NCI-H1092 treated with DMSO at 0.1 percent for 48 hours (cell line): ENCODE measurements at regions not wholly inside any gene's neighbourhood (a gene's known extent, or its start where the extent isn't known, plus 50 kb on each side); places are given as distances from the start of the nearest gene placed in this dataset.
A peak's percentile ranks its signal among the peaks of the same experiment; 100 is the strongest.
"Not testable (repeated sequence)": the region's sequence is repeated elsewhere in the genome, so short reads cannot be mapped to it uniquely, and the experiment has no call there.

ENCODE experiments used
- DNase-seq: peaks from one replicate; lab custom pipeline; 2025; lab: John Stamatoyannopoulos, UW

GRCh38 chr4:125591290-125591689 is 276.5 kb downstream of the FAT4 start:
- DNase-seq, result no peak

GRCh38 chr4:125594056-125594602 is 279.4 kb downstream of the FAT4 start:
- DNase-seq, result no peak

GRCh38 chr4:125605926-125606325 is 291.2 kb downstream of the FAT4 start:
- DNase-seq, result not testable (repeated sequence)

- DNase-seq, result no peak
Measured at GRCh38 chr4:125620066-125620860, 305.5 kb downstream of the FAT4 start.

GRCh38 chr4:125624951-125625350 is 310.2 kb downstream of the FAT4 start:
- no peak for DNase-seq

GRCh38 chr4:125626946-125627345 is 312.2 kb downstream of the FAT4 start:
- no peak for DNase-seq

- DNase-seq, result no peak
Measured at GRCh38 chr4:125639182-125639621, 324.4 kb downstream of the FAT4 start.

GRCh38 chr4:125641611-125642010 is 326.9 kb downstream of the FAT4 start:
- DNase-seq, result no peak

GRCh38 chr4:125642645-125643044 is 327.9 kb downstream of the FAT4 start:
- no peak for DNase-seq

- no peak for DNase-seq
Measured at GRCh38 chr4:125649452-125649851, 334.7 kb downstream of the FAT4 start.

- DNase-seq, result no peak
Measured at GRCh38 chr4:125650557-125650956, 335.8 kb downstream of the FAT4 start.

- not testable (repeated sequence) for DNase-seq
Measured at GRCh38 chr4:125651707-125652357, 337.1 kb downstream of the FAT4 start.

- no peak for DNase-seq
Measured at GRCh38 chr4:125658773-125659172, 344.0 kb downstream of the FAT4 start.

- no peak for DNase-seq
Measured at GRCh38 chr4:125663896-125664767, 349.4 kb downstream of the FAT4 start.

GRCh38 chr4:125666635-125667034 is 351.9 kb downstream of the FAT4 start:
- DNase-seq, result peak; percentile 72

- DNase-seq, result no peak
Measured at GRCh38 chr4:125676156-125676555, 361.4 kb downstream of the FAT4 start.

- no peak for DNase-seq
Measured at GRCh38 chr4:125676583-125676982, 361.8 kb downstream of the FAT4 start.

- DNase-seq, result no peak
Measured at GRCh38 chr4:125677665-125678307, 363.0 kb downstream of the FAT4 start.

GRCh38 chr4:125679989-125680388 is 365.2 kb downstream of the FAT4 start:
- DNase-seq, result no peak

- DNase-seq, result no peak
Measured at GRCh38 chr4:125681240-125681639, 366.5 kb downstream of the FAT4 start.

GRCh38 chr4:125682730-125683129 is 368.0 kb downstream of the FAT4 start:
- no peak for DNase-seq

GRCh38 chr4:125688841-125689240 is 374.1 kb downstream of the FAT4 start:
- DNase-seq, result no peak
